Hematopoietic multipotent progenitor cell (in vitro differentiated cells): ENCODE measurements at regions not wholly inside any gene's neighbourhood (a gene's known extent, or its start where the extent isn't known, plus 50 kb on each side); places are given as distances from the start of the nearest gene placed in this dataset.

ENCODE experiments used
- DNase-seq, 3 donors: peaks; one replicate each; pipeline ENCODE4 v3.0.0-alpha.2; 2011 to 2015; ENCODE audit warnings: low read depth in 2 of 3, low spot score in 2 of 3

- DNase-seq: no peak
Observed at GRCh38 chr6:30272032-30272431, 54.7 kb upstream of the TRIM39 start.

- peak in 1 of 3 donors; percentile 18 for DNase-seq
Observed at GRCh38 chr6:30267423-30267822, 54.2 kb upstream of the TRIM26 start.

GRCh38 chr6:30265594-30265993 lies 52.4 kb upstream of the TRIM26 start:
- no peak for DNase-seq

GRCh38 chr6:30265181-30265580 lies 52.0 kb upstream of the TRIM26 start:
- no peak for DNase-seq

- DNase-seq: no peak
Observed at GRCh38 chr6:30264743-30265142, 51.5 kb upstream of the TRIM26 start.

- no peak for DNase-seq
Observed at GRCh38 chr6:30263734-30264133, 50.5 kb upstream of the TRIM26 start.
